ENCODE measurements at regions not wholly inside any gene's neighbourhood (a gene's known extent, or its start where the extent isn't known, plus 50 kb on each side); places are given as distances from the start of the nearest gene placed in this dataset.

DNA sequence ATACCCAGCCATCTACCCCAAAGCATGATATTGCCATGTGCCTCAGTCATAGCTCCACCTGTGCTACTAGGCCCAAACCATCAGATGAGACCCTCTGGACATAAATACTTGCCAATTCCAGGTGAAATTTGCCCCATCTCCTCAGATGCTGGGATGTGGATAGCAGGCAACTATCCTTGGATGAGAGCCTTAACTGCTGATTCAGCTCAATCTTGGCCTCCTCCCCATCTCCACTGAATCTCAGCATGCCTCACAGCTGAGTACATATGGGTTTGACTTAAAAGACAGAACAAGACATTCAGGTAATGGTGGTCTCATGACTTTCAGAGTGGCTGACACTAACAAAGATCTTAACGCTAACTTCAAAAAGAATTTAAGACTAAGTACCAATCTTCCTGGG is 50.8 kb upstream of the KLHL13 start:
- DNase-seq = no peak

DNA sequence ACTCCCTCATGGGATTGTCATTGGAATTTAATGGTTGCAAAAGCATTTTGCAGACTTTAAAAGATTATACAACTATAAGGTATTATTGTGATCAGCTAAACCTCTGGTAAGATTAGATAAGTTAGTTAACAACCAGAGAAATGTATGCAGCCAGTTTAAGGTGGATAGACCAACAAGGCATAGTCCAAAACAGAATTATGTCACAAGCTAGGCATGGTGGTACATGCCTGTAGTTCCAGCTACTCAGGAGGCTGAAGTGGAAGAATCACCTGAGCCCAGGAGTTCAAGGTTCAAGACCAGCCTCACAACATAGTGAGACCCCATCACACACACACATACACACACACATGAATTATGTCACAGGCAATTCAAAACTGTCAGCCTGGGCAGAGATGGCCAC is 54.7 kb upstream of the KLHL13 start:
- no peak for DNase-seq

DNA sequence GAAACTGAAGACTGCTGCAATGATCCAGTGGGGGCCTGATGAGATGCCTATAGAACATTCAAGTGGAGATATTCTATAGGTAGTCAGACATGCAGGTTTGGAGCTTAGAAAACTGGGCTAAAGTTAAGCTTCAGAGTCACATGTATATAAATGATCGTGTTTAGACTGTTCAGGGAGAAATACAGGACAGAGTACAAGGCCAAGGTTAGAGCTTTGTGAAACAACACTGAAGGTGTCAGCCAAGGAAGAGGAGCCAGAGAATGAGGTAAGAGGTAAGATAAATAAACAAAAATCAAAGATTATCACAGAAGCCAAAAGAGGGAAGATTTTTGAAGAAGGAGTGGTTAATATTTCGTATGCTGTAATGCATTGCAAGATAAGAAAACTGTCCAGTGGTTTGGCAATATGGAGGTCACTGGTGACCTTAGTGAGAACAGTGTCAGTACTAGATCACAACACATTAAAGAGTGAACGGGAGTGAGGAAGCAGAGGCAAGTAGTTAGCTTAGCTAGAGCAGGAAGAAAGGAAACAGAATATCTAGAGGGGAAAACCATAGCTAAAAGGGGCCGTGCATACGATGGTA is 58.0 kb upstream of the KLHL13 start:
- DNase-seq = no peak

DNA sequence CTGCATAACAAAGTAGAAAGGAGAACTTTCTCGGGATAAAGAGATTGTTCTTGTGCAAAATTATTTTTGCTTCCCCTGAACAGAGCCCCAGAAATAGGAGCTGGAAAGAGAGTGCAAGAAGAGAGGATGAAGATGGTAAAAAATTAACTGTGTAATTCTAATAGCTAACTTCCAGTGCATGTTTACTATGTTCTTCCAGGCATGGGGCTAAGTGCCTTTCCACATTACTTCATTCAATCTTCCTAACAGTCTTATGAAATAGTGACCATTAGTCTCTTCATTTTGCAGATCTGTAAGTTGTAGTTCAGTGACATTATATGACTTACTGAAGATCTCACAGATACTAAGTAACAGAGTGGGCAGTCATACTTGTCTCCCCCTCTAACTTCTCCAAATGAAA is 61.1 kb upstream of the KLHL13 start:
- no peak for DNase-seq

DNA sequence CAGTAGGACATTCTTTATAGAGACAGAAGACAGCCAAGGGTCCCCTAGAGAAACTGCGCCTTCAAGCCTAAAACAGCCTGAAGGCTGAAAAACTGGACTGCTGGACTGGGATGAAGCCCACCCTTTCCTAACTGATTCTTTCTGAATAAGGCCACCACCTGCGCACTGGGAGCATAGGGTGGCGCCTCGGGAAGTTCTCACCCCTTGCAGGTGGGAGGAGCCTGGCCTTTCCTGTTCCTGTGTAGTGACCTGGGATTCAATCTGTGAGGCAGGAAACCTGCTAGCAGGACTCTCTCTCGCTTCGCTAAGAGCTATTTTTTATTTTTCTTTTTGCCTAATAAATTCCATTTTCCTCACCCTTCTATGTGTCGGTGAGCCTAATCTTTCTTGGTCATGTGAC is 61.8 kb upstream of the KLHL13 start:
- no peak for DNase-seq

DNA sequence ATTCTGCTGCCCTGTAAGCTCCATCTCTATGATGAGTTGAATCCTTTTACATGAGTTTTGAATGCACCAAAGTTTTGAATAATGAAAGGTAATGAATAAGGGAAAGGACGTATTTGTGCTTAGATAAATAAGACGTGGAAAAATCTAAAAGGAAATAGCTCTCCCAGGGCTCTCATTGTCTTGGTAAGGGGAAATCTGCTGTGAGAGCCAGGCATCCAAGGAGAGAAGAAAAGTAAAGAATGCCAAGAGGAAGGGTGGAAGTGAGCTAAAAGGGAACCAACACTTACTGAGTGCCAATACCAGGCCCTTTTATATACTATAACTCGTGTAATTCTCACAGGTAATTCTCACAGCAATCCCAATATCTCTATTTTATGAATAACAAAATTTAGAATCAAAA is 62.6 kb upstream of the KLHL13 start:
- no peak for DNase-seq

DNA sequence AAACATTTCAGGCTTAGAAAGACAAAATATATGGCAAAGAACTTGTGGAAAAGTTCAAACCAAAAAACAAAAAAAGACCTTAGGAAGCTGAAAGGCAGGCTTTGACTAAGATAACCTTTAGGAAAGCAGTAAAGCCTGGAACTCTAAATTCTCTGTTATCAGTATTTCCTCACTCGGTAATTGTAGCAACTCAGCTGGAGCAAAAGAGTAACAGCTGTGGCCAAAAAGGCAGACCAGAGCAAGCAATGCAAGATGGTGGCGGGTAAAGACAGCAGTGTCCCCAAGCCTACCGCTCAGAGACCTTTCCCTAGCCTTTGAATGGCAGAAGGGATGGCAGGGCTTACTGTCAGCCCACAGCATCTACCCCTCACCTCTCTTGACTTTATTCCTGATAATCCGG is 63.1 kb upstream of the KLHL13 start:
- no peak for DNase-seq

DNA sequence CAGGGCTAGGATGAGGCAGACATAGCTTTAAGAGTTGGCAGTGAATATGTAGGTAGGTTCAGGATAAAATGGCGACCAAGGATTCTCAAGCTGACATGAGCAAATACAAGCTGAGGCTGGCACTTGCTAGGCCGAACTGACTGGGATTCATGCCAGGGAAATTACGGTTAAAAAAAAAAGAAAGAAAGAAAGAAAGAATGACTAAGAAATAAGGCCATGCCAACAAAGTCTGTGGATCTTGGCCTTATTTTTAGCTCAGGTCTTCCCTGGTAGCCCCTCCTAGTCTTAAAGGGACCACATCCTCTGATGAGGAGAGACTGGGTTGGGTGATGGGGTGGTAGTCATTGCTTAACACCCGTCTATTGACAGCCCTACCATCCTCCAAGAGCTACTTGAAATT is 64.4 kb upstream of the KLHL13 start:
- DNase-seq = no peak

DNA sequence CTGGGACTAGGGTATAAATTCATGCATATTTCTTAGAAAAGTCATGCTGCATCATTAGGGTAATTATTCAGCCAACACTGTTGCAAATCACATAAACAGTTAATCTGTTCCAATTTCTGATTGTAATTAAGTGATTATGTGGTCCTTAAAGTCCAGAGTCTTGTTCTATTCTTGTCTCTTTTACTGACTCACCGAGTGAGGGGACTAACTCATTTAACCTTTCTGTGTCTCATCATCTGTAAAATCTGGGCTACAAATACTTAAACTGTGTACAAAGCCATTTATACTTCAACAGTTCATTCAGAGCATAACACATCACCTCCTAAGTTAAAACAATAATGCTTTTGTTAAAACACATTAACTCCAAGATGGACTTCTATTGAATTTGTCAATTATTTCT is 65.4 kb upstream of the KLHL13 start:
- DNase-seq = peak; percentile 46 to 51

DNA sequence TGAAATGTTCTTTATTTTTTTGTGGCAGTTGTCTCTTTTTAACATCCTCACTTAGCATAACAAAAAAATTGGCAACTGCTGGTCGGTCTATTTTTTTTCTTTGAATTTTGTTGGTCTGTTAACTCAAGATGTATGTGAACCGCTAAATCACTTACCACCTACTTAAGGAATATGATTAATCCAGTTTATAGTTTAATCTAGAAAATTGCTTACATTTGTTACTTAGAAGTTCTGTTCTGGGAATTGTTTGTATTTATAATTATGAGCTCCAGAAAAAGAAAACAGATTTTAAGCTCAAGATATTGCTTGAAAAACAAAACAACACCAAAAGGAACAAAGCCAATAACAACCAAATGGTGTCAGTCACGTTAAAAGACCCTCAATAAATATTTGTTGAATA is 66.1 kb upstream of the KLHL13 start:
- peak; percentile 13 to 14 for DNase-seq

DNA sequence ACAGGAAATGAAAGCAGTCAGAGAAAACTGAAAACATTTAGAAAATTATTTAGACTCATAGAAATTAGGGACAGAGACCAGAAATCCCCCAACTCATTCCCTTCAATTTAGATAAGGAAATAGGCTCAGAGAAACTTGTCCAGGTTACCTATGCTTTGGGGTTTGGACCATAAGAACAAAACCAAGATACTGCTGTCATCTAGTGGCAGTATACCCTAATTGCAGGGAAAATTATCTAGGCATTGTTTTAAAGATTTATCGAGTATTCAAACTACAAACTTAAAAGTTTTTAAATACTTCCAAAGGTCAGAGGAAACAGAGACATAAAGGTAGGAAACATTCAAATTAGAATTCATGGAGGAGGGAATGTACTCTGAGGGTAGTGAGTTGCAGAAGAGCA is 67.0 kb upstream of the KLHL13 start:
- DNase-seq = no peak

DNA sequence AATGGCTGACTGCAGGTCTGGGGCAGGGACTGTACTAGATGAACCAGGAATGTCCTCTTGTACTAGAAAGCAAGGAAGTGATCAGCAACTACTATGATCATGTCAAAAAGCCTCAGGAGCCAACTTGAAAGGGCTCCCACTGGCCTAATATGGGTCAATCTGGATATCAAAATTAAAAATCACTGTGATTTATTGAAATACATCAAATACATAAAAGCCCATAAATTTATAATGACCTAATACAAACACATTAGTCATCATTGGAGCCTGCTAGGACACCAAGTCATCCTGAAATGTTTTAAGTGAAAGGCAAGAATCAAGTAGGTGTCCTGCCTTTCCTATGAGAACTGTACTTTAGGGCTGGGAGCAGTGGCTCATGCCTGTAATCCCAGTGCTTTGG is 70.5 kb upstream of the KLHL13 start:
- no peak for DNase-seq

DNA sequence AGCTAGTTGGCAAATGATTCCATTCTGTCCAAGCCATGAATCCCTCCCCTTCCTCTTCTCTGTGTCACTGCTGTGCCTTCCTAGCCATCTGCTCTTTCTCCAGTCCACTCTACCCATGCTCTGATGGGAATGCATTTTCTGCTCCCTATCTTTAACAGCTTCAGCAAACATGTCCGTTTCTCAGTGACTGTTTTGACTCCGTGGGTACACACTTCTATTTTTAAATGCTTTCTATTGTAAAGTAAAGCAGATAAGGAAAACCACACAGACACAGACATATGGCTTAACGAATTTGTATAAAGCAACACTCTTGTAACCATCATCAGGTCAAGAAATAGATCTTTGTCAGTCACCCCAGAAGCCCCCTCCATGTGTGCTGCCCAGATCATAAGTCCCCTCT is 72.4 kb upstream of the KLHL13 start:
- DNase-seq = no peak

DNA sequence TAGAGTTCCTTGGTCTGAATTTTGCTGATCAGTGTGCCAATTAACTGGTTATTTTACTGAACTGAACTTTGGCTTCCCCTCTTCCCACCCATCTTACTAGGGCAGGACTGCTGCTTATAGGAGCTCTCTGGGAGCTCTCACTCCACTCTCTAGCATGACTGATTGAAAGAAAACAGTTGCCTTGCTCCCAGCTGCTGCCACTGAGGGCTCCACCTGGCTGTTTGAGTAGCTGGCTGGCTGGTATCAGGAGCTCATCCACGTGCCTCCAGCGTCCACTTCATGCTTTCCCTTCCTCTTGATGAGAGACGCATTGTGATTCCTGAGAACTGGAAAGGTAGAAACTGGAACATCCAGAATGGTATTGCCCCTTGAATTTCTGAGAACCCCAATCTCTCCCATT is 73.0 kb upstream of the KLHL13 start:
- no peak for DNase-seq

DNA sequence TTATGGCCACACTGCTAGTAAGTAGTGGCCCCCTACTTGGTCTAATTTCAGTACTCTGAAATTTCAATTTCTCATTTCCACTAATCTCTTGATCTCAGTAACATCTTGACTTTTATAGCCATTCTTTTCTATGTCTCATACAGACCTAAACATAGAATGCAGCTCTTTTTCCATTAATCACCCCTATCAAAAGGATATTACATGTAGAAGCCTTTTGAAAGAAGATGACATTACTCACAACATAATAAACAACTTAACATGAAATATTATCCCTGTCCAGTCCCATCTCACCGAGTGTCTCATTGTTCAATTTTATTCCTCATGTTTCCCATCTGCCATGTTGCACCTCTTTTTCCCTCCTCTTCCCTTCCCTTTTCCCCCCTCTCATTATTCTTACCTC is 81.1 kb upstream of the KLHL13 start:
- no peak for DNase-seq

DNA sequence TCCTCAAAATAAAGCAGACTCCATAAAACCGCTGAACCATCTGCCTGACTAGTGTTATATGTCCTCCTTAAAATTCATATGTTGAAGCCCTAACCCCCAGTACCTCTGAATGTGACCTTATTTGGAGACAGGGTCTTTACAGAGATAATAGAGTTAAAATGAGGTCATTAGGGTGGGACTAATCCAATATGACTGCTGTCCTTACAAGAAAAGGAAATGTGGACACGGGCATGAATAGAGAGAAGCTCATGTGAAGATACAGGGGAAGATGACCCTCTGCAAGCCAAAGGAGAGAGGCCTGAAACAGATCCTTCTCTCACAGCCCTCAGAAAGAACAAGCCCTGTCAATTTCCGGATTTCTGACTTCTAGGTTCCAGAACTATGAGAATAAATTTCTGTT is 82.0 kb upstream of the KLHL13 start:
- no peak for DNase-seq

DNA sequence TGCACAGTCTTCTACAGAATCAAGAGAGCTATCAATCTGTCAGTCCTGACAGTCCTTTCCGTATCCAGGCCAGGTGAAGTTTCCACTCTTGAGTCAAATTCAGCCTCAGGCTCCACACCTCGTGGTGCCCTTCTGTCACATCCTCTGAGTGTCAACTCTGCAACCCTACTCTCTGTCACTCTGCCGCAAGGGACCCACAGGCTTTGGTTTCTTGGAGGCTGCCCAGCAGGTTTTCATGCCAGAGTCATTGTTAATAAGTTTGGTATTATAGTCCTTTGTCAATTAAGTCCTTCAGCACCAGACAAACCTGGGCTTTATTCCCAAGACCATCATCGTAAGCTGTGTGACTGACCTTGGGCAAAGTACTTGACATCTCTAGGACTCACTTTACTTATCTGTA is 83.4 kb upstream of the KLHL13 start:
- no peak for DNase-seq

DNA sequence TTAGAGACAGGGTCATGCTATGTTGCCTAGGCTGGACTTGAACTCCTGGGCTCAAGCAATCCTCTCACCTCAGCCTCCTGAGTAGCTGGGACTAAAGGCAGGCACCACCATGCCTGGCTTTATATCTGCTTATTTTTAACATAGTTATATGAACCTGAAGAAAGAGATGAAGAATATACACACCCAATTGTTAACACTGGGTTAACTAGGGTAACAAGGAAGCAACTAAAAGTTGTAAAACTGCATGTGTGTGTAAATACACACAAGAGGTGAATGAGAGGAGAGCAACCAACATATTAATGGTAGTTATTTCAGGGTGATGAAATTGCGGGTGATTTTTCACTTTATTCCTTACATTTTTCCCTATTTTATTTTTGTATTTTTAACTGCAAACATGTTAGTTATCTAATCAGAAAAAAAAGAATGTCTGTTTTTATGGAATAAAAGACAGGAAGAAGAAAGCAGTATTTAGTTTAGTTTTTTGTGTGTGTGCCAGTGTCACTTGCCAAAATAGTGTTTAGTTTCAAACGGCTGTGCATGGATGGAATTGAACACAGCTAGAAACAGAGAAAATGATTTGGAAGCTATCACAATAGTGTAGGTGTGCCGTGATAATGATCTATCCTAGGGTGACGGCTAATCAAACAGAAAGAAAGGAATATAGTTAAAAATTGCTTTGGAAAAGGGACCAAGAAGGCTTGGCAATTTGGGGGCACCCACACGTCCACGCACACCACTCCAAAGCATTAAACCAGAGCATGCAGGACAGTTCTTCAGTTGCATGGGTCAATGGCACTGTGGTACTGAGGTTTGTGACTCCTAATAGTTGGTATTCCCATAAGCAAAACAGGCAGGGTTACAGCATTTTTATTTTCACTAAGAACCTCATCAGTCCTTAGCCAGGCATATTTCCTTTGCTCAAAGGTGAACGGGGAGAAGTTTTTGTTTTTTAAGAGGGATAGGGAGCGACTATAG is 89.1 kb upstream of the KLHL13 start:
- DNase-seq = no peak

DNA sequence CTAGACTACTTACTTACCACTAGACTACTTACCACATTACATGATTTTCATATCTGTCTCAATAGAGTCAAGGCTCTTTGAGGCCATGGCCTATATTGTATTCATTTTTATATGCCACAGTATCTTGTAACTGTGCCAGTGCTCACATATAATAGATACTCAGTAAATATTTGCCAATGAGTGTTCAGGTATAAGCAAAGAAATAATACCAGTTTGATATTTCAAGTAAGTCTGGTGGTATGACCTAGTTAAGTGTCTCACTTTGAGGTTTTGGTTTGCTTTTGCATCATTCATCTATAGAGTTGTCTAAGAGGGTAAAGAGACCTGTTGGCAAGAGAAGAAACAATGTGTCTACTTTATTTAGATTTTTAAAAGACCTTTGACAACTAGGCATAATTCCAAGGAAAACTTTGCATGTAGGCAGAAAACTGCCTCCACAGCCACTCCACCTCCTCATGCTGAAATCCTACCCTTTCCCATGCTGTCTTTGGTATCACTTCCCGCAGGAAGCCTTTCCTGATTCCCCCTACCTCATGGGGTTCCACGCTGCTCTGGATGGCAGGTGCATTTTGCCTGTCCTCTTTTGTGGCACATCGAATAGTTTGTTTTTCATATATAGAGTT is 91.3 kb upstream of the KLHL13 start:
- DNase-seq = no peak

DNA sequence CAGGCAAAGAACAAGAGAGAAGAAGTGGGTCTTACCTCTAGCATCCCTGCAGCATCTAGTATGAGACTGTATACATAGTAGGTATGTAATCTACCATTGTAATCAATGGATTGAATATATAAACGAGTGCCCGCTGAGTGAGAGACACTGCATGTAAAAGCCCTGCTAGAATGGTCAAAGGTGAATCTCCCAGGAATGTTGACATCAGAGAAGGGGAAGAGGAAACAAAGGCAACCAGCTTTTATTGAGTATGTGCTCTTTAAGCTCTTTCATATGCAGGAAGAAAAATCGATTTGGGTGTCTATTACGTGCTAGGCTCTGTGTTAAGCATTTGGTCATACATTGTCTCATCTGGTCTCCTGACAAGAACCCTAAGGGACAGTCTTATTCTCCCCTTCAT is 91.9 kb upstream of the KLHL13 start:
- no peak for DNase-seq

DNA sequence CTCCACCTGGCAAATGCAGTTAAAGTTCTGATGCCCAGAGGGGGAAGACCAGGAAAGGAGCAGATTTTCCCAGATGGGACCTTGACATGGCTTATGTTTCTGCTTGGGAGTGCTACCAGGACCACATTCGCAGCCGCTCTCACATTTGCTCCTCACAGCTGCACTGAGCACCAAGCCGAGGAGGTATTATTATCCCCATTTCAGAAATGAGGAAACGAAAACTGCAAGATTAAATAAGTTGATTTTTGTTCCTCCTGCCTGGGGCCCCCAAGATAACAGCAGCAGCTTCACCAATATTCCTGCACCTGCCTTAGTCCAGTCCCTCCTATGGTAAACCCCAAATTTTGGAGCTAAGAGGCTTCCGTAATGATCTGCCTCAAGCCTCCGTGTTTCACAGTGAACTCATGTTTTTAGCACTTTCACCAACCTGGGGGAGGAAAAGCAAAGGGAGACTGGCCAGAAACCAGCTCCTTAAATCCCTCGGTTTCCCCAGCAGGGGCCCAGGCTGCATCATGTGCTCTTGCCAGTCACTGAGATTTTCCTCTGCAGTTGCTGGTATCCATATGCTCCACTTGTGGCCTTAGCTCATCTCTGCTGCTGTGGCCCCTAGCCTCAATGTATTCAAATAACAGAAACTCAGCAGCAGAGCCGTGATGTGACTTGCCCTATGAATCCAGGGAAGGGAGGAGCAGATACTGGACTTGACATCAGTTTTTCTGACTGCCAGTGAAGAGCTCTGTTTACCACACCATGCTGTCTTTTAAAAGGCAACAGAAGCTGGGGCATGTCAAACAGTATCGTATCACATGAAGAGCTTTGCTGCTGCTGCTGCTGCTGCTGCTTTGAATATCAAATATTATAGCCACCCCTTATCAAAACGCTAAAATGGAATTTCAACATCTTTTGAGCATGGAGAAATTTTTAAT is 95.5 kb upstream of the KLHL13 start:
- DNase-seq = no peak

DNA sequence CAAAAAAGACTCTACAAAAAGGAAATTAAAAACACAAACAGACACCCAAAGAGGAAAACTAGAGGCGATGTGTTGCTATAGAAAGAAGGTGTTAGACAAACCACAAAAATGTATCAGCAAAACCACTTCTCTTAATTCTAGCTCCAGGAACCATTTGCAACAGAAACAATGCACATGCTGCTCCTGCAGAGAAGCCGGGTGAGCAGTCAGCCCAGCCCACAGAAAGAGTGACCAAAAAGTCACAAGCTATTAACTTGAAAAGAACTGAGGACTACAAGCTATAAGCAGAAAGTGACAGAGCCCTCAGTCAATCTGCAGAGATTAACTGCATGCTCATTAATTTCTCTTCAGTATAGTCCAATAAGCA is 96.2 kb upstream of the KLHL13 start:
- no peak for DNase-seq
